Endothelial cell of umbilical vein (primary cell): ENCODE measurements at regions not wholly inside any gene's neighbourhood (a gene's known extent, or its start where the extent isn't known, plus 50 kb on each side); places are given as distances from the start of the nearest gene placed in this dataset.

Experiments used
- CTCF ChIP-seq, 2 donors: IDR thresholded peaks; 1 replicate in 1 of 2; 2 replicates in 1 of 2; pipeline ENCODE4 v1.5.1; 2011; ENCODE audit warnings: low read length in 2 of 2, mild to moderate bottlenecking in 2 of 2, moderate library complexity in 2 of 2, control low read depth in 1 of 2, inconsistent platforms in 1 of 2, low read depth in 1 of 2; ENCODE audit not compliant: insufficient read depth in 1 of 2; ENCODE audit errors: extremely low read depth in 1 of 2
- EZH2 ChIP-seq: IDR thresholded peaks from 2 replicates; pipeline ENCODE4 v1.6.1; 2012; ENCODE audit warnings: borderline replicate concordance, low read depth, mild to moderate bottlenecking, moderate library complexity, low read length, inconsistent platforms; ENCODE audit not compliant: severe bottlenecking
- MAX ChIP-seq: IDR thresholded peaks from 2 replicates; pipeline ENCODE4 v1.6.1; 2011; ENCODE audit not compliant: insufficient read depth, insufficient read length

- TF ChIP-seq CTCF (IDR thresholded peaks at IDR 0.05; ENCODE audit: extremely low read depth in 1 of 2, insufficient read depth in 1 of 2, low read depth in 1 of 2, low read length in 2 of 2) (no peak), EZH2 (no peak), MAX (no peak)
Observed at GRCh38 chr2:217693363-217693762, 309.4 kb downstream of the TNS1 start.
